Posterior vena cava (tissue), 2 donors: ENCODE measurements at regions not wholly inside any gene's neighbourhood (a gene's known extent, or its start where the extent isn't known, plus 50 kb on each side); places are given as distances from the start of the nearest gene placed in this dataset.

Source experiments
- DNase-seq: peaks from one replicate; pipeline ENCODE4 v3.0.0-alpha.2; 2020; ENCODE audit warnings: low spot score
- intact Hi-C, 2 donors: fragments of 100-400 bp; cut with DNase I; formaldehyde crosslinking; loops; one replicate each; pipeline versions ENCODE4 v1.14.1 to v1.14.2; 2022 to 2023
- donor health status: DM: yes; HTN: yes; CAD: no.
- donor health status: DM: yes; HTN: yes; CAD: no.

DNA sequence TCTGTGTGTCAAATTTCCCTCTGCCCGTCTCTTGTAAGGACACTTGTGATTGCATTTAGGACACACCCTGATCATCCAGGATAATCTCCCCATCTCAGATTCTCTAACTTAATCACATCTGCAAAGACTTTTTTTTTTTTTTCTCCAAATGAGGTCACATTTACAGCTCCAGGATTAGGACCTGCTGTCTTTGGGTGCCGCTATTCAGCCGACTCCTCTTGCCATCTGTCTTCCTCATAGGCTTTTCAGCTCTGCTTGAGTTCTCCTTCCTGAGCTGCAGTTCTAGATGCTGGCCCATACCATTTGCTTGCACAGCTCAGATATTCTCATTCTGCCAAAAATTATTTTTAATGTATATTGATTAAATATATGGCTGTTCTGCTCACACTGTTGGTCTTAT, 94.3 kb upstream of the TLE3 start:
- intact Hi-C loops, result no loop called here
- no peak for DNase-seq

DNA sequence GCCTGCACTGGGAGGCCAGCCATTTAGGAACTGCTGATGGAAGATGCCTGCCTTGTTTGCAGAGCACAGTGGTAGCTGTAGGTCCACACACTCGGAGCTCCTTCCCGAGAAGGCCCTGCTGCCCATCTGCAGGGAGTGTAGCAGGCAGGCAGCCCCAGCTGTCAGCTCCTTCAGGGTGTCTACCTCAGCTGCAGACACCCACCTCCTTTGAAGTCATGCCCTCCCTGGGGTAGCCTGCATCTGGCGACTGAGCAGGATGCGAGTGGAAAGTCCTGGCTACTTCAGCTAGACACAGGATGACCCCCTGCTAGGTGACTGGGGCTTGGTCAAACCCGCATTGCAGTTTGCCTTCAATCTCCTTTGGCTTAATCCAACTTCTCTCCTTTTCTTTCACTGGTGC, 93.2 kb upstream of the TLE3 start:
- intact Hi-C loops, result no loop called here
- DNase-seq, result no peak

DNA sequence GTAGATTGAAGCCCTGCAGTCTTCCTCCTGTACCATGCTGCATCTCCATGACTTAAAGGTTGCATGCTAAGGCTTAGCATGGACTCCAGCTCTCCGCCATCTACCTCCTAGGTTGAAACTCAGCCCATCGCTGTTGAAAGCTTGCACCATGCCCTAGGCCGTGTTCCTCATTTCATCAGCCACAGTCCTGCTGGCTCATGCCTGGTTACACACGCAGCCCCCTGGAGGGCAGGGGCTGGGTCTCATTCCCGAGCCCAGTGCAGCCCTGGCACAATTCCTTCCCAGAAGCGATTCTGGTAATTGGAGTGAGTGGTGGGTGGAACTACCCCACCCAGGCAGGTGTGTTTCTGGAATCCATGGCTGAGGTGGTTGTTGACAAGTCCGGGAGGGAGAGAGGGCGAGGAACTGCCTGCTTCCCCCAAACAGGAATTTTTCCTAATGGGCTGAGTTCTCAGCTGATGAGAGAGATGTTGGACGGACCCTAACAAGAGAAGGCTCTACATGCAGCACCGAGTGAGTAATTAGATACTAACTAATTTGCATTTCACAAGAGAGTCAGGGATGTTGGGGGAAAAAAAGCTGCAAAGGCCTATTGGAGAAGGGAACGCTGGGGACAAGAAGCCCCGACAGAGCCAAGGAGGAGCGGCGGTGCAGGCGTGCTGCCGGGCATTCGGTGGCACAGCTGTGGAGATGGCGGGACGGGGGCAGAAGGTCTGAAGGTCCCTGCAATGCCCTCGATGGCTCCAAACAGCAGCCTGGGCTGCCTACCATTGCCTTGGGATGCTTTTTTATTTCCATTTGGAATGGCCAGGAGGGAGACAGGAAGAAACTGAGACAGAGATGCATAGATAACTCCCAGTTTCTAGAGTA, 92.3 kb upstream of the TLE3 start:
- DNase-seq, result no peak
- intact Hi-C loops, result no loop called here

DNA sequence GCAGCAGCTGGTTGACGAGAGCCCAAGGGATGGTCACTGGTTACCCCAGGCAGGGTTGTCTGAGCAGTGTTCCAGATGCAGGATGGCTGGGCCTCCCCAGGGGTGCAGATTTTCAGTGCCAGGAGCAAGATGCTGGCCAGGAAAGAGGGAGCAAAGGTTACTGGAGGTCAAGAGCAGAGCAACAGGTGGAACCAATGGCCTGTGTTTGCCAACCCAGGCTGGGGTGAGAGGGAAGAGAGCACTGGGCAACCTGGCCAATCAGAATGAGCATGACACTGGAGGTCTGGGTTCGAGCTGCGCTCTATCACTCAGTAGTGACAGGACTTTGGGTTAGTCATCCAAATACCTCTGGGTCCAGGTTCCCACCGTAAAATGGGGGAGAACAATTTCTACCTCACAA, 90.6 kb upstream of the TLE3 start:
- intact Hi-C loops, result no loop called here
- DNase-seq, result no peak

DNA sequence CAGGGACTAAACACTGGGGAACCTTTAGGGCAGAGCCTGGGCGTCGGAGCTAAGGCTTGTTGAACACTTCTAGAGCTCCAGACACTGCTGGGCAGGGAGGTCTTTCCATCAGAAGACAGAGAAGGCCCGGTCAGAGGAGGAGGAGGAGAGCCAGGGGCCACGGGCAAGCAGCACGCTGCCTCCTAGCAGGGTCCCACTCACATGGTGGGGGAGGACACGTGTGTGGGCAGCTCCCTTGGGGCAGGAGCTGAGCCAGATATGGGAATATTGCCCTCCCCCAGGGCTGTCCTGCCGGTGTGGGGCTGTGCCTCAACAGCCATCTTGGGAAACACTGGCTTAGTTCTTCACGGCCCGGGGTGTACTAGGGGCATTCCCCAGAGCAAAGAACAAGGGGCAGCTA, 89.6 kb upstream of the TLE3 start:
- intact Hi-C loops, result no loop called here
- no peak for DNase-seq

DNA sequence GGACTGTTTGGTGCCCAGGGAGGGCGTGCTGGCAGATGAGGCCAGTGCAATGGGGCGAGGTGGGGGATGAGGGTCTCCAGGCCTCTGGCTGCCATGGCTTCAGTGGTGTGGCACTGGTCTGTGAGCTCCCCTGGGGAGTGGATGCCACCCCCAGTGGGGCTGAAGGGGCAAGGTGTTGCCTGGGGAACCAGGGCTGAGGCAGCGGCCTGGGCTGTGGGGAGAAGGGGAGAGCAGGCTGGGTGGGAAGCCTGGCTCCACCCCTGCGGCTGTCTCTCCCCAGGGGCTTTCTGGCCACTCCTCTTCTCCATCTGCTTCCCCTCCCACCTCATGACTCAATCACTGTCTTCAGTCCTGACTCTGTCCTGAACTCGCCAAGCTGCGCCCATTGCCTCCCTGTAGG, 88.4 kb upstream of the TLE3 start:
- no peak for DNase-seq
- intact Hi-C loops, result no loop called here

DNA sequence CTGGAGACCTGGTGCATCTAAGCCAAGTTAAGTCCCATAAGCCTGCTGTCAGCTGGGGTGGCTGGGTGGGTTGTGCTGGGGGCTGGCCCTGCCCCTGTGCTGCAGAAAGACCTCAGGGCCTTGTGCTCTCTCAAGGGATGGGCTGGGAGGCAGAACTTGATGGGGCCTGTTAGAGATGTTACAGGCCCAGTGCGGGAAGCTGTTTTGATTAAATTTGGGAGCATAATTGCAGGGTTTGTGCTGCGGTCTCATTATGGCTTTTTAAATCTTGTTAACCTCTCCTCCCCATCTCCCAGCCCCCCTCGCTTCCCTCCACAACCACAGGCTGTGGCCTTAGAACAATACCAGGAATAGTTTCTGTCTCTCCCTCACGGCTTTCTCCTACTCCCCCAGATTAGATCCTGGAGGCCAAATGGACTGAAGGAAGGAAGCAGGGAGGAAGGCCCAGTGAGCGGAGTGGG, 87.6 kb upstream of the TLE3 start:
- DNase-seq, result no peak
- intact Hi-C loops, result no loop called here

DNA sequence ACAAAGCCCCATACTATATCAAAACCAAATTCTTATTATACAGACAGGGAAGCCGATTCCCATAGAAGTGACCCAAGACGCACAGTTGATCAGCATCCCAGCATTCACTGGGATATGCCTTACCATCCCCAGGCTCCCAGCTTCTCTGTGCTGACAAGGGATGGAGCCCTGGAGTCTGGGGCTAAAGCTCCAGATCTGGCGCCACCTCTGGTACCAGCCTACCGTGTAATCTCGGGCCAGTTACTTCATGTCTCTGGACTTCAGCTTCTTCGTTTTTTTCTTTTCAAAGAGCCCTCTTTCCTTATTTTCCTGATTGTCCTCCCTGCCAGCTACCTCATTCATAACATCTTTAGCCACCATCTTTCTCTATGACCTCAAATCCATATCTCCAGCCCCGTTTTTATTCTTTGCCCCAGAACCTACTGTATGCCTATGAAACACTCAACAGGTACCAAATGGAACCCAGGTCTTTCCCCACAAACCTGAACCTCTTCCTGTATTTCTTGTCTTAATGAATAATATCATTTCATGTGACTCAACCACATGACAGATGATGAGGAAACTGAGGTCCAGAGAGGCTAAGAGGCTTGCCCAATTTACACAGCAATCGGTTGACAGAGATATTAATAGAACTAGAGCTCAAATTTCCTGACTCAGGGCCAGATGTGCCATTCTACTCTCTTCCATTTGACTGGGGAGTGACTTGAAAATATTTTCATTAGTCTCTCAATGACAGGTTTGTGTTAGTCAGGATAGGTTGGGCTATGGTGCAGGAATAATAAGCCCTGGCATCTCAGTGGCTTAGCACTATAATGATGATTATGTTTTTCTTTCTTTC, 85.4 kb upstream of the TLE3 start:
- DNase-seq, result no peak
- intact Hi-C loops, result loop anchor here in 1 of 2 donors (5.0 kb wide), 1 partner anchor 1214 kb away; no protein-coding TSS in a partner anchor

DNA sequence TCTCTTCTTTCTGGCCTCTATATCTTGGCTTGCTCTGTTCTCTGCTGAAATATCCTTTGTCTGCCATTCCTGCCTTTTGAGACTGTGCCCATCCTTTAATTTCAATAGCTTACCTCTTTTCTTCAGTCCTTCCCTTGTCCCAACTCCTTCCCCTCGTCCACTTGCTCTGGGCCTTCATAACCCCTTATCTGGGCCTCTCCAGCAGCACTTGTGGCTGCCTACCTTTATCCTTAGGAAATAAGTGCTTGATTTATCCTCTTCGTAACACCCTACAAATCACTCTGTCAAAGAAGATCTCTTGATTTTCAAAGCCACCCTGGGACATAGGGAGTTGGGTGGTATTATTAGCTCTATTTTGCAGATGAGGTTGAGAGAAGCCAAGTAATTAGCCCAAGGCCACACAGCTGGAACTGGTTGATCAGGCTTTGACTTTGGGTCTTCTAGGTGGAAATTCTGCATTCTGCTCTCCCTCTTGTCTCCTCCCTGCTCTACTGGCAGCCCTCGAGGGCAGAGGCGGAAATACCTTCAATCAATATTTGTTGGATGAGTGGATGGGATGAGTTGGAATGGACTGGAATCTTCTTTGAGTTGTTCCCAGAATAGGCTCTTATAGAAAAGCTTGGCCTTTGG, 84.0 kb upstream of the TLE3 start:
- DNase-seq, result no peak
- intact Hi-C loops, result loop anchor here in 1 of 2 donors (5.0 kb wide), 1 partner anchor 1216 kb away; no protein-coding TSS in a partner anchor

DNA sequence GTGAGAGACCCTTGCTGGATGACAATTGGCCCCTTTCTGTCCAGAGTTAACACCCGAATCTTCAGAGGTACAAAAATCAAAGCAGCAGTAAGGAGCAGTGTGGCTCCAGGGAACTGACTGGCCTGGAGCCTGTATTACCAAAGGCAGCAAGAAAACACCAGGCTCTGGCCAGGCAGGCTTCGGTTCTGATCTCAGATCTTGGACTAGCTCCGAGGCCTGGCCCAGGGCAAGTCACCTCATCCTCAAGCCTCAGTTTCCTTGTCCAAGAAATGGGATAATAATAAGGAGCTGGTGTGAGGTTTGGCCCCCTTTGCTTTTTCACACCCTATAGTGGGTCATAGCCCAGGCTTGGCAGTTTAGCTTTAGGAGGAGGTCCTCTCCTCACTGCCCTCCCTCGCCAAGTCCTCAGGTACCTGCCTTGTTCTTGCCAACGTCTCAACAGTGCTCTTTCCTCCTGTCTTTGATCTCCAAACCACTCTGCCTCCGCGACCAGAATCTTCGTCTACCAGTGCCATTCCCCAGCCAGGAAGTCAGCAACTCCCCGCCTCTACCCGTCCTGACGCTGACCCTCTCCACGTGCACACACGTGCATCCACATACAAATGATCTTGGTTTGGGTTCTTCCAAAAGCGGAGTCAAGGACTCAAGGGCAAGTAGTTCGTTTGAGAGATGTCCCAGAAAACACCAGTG, 82.6 kb upstream of the TLE3 start:
- DNase-seq, result peak; percentile 61
- intact Hi-C loops, result loop anchor here in 1 of 2 donors (5.0 kb wide), 1 partner anchor 1217 kb away; no protein-coding TSS in a partner anchor

DNA sequence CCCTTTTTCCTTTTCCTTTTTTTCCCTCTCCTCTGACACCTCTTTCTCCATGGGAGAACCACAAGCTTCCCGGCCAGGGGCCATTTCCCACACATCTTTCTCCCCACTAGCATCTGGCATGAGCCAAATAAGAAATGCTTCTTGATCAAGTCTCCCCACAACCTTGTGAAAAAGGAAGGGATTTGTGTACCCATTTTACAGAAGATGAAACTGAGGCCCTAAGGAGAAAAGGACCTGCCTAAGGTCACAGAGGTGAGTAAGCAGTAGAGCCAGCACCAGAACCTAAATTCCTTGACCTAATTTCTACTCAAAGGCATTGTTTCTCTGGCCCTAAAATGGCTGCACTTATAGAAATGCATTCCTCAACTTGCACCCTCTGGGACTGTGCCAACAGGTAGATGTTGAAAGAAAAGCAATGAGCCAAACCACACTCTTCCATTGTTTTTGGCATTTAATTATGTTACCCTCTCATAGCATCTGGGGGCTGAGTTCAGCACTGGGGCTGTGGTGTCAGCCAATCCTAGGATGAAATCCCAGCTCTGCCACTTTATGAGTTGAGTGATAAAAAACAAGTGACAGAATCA, 81.7 kb upstream of the TLE3 start:
- peak; percentile 34 for DNase-seq
- intact Hi-C loops, result no loop called here

DNA sequence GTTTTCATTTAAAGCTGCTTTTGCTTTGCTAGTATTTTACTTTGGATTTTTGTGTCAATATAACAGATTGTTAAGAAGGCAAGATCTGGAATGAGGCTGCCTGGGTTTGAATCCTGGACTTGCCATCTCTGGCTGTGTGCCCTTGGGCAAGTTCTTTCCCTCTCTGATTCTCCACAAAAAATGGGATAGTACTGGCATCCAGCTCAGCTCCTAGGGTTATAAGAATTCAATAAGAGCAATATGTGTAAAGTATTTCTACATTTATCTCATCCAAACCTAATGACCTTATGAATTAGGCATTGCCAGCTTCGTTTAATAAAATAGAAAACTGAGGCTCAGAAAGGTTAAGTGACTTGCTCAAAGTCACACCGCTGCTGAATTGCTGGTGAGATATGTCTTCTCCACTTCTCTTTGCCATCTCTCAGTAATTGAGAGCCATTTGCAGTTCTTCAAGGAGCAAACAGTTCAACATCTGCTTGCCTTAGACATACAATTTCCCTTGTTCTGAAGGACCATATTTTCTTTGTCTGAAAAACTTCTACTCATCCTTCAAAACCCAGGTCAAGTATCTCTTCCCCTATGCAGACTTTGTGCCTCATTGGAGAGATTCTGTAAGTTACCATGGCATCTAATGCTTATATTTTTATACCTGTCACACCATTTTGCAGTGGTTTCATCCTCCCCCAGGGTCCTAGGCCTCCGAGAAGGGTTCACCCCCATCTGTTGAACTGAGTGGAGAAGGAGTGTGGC, 80.8 kb upstream of the TLE3 start:
- DNase-seq, result no peak
- intact Hi-C loops, result no loop called here

DNA sequence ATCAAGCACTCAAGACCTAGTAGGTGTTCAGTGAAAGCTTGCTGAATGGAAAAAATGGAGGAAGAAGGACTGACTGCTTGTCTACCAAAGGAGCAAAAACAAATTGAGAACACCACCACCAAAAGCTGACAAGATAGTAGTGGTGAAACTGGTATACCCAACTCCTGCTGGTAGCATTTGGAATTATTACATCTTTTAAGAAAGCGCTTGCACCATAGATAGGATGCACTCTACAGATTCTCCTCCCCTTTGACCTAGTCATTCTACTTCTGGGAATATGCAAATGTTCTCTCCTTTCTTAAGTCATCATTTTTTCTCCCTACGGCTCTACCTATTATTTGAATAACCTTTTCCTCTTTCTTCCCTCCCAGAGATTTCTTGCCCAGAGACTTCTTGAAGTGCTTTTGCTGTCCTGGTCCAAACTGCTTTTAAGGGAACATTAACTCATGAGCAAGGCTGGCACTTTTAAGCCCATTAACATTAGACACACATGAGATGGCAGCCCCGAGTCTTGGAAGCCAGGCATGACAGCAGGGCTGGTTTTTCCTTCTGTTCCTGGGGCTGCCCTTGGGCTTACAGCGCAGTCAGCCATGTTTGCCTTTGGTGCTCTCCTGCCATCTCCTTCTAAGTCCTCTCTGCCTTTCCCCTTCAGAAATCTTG, 75.0 kb upstream of the TLE3 start:
- peak; percentile 12 for DNase-seq
- intact Hi-C loops, result no loop called here

DNA sequence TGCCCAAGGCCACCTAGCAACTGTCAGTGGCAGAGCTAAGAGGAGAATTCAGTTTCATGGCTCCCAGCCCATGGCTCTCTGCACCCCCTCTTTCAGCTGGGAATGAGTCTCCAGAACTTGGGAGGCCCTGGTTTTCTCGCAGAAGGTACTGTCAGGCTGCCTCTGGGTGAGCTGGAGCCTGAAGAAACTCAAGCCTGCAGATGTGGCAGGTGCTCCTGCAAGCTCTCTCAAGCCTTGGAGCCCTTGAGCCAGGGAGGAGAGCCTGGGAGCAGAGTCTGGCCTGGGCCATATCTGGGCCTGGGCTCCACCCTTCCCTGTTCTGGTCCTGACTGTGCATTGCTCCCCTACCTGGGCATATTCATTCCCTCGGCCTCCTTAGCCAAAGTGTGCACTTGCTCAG, 74.4 kb upstream of the TLE3 start:
- DNase-seq, result peak; percentile 43

DNA sequence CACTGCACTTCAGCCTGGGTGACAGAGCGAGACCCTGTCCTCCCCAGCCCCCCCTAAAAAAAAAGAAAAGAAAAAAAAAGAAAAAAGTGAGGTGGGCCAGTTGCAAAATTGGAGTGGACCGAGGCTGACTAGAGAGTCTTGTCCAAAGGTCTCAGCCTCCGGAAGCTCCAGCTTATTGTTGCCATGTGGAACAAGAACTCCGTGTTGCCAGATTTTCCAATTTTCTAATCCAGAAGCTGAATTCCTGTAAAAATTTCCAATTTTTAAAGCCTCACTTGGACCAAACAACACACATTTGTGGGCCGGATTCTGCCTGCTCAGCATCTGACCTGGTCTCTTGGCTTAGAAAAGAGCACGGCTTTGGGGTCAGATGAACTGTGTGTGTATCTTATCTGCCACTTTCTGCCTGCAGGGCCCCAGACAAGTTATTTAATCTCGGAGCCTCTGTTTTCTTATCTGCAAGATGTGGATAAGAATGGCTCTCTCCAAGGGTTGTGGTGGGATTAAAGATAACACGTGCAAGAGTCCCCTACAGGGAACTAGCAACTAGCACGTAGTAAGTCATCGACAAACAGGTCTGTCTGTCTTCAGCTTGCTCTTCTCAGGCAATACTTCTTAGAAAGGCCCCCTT, 73.7 kb upstream of the TLE3 start:
- intact Hi-C loops, result no loop called here
- peak; percentile 36 for DNase-seq

More for the DNA sequence above, 74.4 kb upstream of the TLE3 start:
- intact Hi-C loops, result no loop called here

DNA sequence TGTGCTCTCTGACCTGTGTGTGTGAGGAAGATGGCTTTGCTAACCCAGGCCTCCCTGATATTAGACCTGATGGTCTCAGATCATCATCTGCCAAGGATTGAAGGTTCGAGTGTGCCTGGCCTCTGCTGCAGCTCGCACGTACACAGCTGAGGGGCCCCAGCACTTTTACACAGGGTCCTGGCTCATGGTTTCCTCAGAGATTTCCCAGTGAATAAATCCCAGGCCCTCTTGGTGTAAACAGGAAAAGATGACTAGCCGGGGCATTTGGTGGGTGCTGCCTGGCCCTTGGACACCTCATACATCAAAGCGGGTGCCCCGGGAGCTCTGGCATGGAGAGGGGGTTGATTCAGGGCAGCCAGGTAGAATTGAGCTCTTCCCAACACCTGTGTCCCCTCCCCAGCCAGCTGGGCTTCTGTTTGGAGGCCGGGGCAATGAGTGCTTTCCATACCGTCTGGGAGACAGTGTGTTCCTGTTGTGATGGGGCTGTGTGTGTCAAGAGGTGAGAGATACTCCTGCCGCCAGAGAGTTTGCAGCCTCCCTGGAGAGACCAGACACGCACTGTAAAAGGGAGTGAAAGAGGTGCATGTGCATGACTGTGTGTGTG, 72.5 kb upstream of the TLE3 start:
- DNase-seq, result peak; percentile 61
- intact Hi-C loops, result no loop called here

DNA sequence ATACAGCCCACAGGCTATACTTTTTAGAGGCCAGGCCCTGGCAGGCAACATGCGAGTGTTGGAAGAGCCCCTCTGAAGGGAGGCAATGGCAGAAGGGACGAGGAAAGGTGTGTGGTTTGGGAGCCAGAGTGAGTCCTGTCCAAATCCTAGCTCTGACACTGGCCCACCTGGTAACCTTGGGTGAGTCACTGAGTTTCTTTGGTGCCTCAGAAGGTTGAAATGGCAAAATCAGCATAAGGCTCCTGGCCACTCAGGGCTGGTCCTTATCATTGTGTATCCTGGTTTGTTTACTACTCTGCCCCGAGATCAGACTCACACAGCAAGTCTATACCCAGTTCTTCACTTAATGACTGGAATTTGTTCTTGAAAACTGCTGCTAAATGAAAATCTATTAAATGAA, 71.4 kb upstream of the TLE3 start:
- intact Hi-C loops, result no loop called here

More for the DNA sequence above, 71.4 kb upstream of the TLE3 start:
- peak; percentile 31 for DNase-seq
